ENCODE measurements at regions not wholly inside any gene's neighbourhood (a gene's known extent, or its start where the extent isn't known, plus 50 kb on each side); places are given as distances from the start of the nearest gene placed in this dataset.
A peak's percentile ranks its signal among the peaks of the same experiment; 100 is the strongest.

- DNase-seq: no peak
Measured at GRCh38 chr6:40831381-40831780, 207.6 kb downstream of the UNC5CL start.

DNA sequence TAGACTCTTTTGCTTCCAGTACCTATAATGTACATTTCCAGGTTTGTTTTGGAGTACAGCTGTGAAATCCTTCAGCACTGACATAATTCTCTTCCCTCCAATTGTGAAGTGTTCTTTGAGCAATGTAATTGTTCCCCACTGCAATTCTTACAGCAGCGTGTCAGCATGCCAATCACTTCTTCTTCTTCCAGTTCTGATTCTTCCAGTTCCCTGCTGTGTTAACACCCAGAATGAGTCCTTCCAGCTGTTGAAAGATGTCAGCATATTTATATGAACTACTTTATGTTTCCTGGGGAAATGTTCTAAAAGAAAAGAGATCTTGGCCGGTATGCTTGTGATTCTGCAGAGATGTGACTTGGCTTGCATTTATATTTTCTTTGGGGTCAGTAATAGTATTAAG lies 213.9 kb downstream of the UNC5CL start:
- no peak for DNase-seq

DNA sequence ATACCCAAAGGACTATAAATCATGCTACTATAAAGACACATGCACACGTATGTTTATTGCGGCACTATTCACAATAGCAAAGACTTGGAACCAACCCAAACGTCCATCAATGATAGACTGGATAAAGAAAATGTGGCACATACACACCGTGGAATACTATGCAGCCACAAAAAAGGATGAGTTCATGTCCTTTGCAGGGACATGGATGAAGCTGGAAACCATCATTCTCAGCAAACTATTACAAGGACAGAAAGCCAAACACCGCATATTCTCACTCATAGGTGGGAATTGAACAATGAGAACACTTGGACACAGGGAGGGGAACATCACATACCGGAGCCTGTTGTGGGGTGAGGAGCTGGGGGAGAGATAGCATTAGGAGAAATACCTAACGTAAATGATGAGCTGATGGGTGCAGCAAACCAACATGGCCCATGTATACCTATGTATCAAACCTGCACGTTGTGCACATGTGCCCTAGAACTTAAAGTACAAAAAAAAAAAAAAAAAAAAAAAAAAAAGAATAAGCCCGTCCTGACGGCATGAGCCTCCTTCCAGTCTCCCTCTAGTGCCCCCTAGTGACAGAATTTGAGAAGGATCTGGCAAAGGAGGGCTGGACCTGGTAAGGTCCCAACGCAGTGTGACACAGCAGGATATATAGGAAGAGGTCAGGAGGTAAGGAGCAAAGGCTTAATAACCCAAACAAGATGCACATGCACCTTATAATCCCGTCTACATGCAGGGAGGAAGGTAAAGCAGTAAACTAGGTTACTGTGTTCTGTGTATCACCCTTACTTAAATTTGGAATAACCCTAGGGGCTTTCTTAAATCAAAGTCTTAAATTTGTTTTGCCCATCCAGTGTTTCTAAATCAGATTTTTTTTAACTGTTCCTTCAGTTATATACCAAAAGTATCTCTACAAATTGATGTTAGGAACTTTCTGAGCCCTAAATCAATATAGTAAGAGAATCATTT lies 214.8 kb downstream of the UNC5CL start:
- peak; percentile 6 for DNase-seq

DNA sequence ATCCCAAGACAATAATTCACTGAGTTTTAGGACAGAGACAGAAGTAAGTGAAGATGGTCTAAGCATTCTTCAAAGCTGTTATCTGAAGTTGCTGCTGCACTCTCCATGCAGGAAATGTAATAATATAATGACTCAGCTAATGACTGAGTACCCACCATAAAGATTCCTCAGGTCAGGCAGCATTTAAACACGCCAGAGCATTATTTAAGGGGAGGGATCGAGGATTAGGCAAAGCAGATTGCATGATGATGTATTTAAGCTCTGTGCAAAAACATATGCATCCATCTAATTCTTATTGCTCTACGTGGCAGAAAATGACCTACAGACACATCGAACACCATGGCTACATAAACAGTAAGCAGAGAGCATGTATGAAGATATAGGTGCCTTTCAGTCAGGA lies 216.4 kb downstream of the UNC5CL start:
- DNase-seq: no peak

GRCh38 chr6:40819182-40819834 lies 219.7 kb downstream of the UNC5CL start:
- no peak for DNase-seq

- no peak for DNase-seq
Measured at GRCh38 chr6:40817369-40817768, 221.7 kb downstream of the UNC5CL start.

- no peak for DNase-seq
Measured at GRCh38 chr6:40816601-40817000, 222.4 kb downstream of the UNC5CL start.

DNA sequence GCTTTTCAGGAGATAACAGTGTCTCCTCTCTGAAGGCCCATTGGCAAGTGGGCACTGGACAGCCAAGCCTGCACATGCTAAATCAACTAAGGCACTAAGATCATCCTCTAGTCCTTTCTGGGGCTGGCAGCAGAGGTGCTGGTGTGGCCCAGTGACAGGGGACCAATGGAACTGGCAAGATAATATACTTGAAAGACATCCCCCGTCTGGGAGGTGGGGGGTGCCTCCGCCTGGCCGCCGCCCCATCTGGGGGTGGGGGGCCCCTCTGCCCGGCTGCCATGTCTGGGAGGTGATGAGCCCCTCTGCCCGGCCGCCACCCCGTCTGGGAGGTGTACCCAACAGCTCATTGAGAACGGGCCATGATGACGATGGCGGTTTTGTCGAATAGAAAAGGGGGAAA lies 223.3 kb downstream of the UNC5CL start:
- no peak for DNase-seq

GRCh38 chr6:40810171-40810570 lies 223.0 kb upstream of the LRFN2 start:
- no peak for DNase-seq

DNA sequence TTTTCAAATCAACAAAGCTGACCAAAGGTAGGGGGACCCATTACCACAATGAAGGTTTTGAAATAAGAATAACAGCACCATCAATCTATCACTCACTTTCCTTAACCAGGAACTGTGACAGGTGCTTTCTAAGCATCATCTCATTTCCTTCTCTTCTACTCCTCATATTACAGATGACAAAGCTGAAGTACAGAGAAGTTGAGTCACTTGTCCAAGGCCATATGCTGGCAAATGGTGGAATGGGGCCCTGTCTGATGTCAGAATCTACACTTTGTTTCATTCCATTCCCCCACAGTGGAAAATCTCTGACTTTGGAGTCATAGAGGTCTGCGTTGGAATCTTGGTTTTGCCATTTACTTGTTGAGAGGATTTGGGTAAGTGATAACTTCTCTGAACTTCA lies 222.5 kb upstream of the LRFN2 start:
- DNase-seq: no peak

- DNase-seq: no peak
Measured at GRCh38 chr6:40807484-40807883, 220.3 kb upstream of the LRFN2 start.

GRCh38 chr6:40806256-40806864 lies 219.2 kb upstream of the LRFN2 start:
- no peak for DNase-seq

DNA sequence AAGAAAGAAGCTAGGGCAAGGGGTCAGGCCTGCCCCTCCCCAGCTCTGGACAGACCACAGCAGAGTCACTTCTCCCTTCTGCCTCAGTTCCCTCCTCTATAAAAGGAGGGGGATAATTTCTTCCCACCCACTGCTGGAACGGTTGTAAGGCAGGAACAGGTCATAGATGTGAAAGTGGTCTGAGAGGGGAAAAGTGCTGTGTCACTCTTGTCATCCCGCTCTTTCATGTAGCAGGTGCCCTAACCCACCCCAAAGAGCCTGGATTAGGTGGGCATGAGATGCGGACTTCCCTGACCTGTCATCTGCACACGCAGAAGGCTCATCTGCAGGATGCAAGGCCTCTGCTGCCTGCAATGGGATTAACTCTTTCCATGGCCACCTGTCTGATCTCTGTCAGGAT lies 218.2 kb upstream of the LRFN2 start:
- DNase-seq: no peak

GRCh38 chr6:40804905-40805304 lies 217.7 kb upstream of the LRFN2 start:
- no peak for DNase-seq

- no peak for DNase-seq
Measured at GRCh38 chr6:40803897-40804702, 216.9 kb upstream of the LRFN2 start.

- no peak for DNase-seq
Measured at GRCh38 chr6:40802481-40802880, 215.3 kb upstream of the LRFN2 start.

- no peak for DNase-seq
Measured at GRCh38 chr6:40799296-40800140, 212.4 kb upstream of the LRFN2 start.

- DNase-seq: no peak
Measured at GRCh38 chr6:40798069-40798770, 211.1 kb upstream of the LRFN2 start.

- no peak for DNase-seq
Measured at GRCh38 chr6:40796260-40797221, 209.4 kb upstream of the LRFN2 start.

GRCh38 chr6:40794586-40794985 lies 207.4 kb upstream of the LRFN2 start:
- no peak for DNase-seq

Measured in GDM1 (cell line).